Kidney (tissue), 13 donors: ENCODE measurements at regions not wholly inside any gene's neighbourhood (a gene's known extent, or its start where the extent isn't known, plus 50 kb on each side); places are given as distances from the start of the nearest gene placed in this dataset.

Source experiments
- DNase-seq, 5 donors: peaks; one replicate each; pipeline ENCODE4 v3.0.0-alpha.2; 2013 to 2020
- FAIRE-seq: peaks from 2 replicates; lab custom pipeline; 2012; peaks lifted over from hg19 to GRCh38; lab: Jason Lieb, UNC
- H3K27ac ChIP-seq, 2 donors: one replicate each; pipeline ENCODE4 v1.7.0; 2013; ENCODE audit warnings: low read depth in 2 of 2, low read length in 2 of 2, inconsistent platforms in 1 of 2
- H3K27me3 ChIP-seq: one replicate; pipeline ENCODE4 v1.7.1; 2013; ENCODE audit warnings: low read length, inconsistent platforms; ENCODE audit not compliant: control insufficient read depth, insufficient read depth
- H3K36me3 ChIP-seq, 3 donors: one replicate each; pipeline versions ENCODE4 v1.7.0 to v1.7.1; 2013; ENCODE audit warnings: low read length in 3 of 3, control low read depth in 1 of 3, inconsistent platforms in 1 of 3; ENCODE audit not compliant: insufficient read depth in 3 of 3, control insufficient read depth in 2 of 3
- H3K4me1 ChIP-seq, 3 donors: one replicate each; pipeline versions ENCODE4 v1.7.0 to v1.7.1; 2013; ENCODE audit warnings: low read length in 3 of 3, inconsistent platforms in 1 of 3, low read depth in 1 of 3; ENCODE audit not compliant: control insufficient read depth in 2 of 3, insufficient read depth in 2 of 3
- H3K4me3 ChIP-seq, 3 donors: one replicate each; pipeline versions ENCODE4 v1.7.0 to v1.8.1; 2013; ENCODE audit warnings: low read length in 3 of 3, control low read depth in 1 of 3, inconsistent platforms in 1 of 3
- H3K9ac ChIP-seq, 3 donors: one replicate each; pipeline versions ENCODE4 v1.7.0 to v1.7.1; 2013; ENCODE audit warnings: low read length in 3 of 3, control low read depth in 1 of 3, inconsistent platforms in 1 of 3
- H3K9me3 ChIP-seq, 3 donors: one replicate each; pipeline versions ENCODE4 v1.7.0 to v1.7.1; 2013; ENCODE audit warnings: low read length in 3 of 3, control low read depth in 1 of 3, inconsistent platforms in 1 of 3; ENCODE audit not compliant: control insufficient read depth in 2 of 3, insufficient read depth in 1 of 3
- intact Hi-C: fragments of 100-400 bp; cut with DNase I; formaldehyde crosslinking; loops from one replicate; pipeline ENCODE4 v1.11.1; 2022
- TF ChIP-seq, protein P1 (sequence below): IDR thresholded peaks from 3 replicates; pipeline ENCODE4 v1.5.1; 2012; ENCODE audit warnings: mild to moderate bottlenecking, moderate library complexity, borderline replicate concordance; ENCODE audit not compliant: insufficient read depth; ENCODE audit errors: extremely low read depth
- donor health status: control.
- donor health status: control.
- donor health status: control.
- donor health status: control.
- donor health status: control.
- donor health status: DM: yes; HTN: yes; CAD: no.
- donor health status: Normal renal cell carcinoma (clear cell type).

DNA sequence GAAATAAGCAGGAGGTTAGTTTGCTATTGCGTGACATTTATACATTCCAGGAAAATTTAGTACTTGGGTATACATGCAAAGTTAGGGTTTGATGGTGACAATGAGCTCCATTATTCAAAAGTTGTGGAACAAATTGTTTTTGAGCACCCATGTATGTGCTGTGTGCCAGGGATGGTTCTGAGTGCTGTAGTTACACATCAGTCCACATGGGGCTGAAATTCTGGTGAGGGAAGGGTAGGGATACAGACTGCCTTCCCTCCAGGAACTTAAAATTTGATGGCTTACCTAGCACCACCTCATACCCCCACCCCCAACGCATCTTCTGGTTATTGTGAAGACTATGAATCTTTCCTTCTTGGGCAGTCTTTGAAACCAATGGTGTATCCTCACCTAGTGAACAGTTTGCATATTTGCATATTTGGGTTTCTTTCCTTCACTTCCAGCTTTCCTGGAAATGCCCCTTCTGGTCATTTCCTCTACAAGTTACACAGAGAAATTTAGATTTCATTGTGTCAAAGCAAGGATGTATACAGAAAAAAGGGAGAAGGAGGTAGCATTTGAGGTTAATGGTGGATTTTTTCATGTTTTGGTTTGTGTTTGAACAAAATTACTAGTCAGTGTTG, 222.0 kb upstream of the IL12A start:
- Histone ChIP-seq H3K4me1 (peaks cover 0 to 12% (median 11%) of the 10 kb centered on the region in 3 donors), H3K9ac (peak overlapping the region in 1 of 3 donors; percentile 2), H3K36me3 (no peaks in the 10 kb centered on the region), H3K27me3 (no peaks in the 10 kb centered on the region), H3K27ac (no peak overlapping the region), H3K4me3 (peak overlapping the region in 2 of 3 donors; percentile 76 to 78), H3K9me3 (no peaks in the 10 kb centered on the region)
- peak in 1 of 5 donors; percentile 36 for DNase-seq
- TF ChIP-seq, protein P1, sequence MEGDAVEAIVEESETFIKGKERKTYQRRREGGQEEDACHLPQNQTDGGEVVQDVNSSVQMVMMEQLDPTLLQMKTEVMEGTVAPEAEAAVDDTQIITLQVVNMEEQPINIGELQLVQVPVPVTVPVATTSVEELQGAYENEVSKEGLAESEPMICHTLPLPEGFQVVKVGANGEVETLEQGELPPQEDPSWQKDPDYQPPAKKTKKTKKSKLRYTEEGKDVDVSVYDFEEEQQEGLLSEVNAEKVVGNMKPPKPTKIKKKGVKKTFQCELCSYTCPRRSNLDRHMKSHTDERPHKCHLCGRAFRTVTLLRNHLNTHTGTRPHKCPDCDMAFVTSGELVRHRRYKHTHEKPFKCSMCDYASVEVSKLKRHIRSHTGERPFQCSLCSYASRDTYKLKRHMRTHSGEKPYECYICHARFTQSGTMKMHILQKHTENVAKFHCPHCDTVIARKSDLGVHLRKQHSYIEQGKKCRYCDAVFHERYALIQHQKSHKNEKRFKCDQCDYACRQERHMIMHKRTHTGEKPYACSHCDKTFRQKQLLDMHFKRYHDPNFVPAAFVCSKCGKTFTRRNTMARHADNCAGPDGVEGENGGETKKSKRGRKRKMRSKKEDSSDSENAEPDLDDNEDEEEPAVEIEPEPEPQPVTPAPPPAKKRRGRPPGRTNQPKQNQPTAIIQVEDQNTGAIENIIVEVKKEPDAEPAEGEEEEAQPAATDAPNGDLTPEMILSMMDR, result no peak
- FAIRE-seq, result no peak
- intact Hi-C loops, result no loop called here

DNA sequence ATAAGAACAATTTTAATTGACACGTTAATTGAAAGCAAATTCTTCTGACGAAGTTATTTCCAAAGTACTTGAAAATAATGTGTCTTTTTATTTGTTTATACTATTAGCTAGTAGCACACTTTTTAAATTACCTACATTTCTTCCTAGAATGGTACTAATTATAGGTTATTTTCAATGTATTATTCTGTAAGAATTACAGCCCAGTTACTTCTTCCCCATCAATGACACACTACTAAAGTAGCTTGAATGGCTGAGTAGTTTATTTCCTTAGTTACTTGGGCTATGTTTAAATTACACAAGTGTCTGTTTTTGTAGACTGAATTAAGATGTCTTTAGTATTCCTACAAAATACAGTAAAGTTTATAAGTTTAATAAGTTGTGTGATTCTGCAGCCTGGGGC, 217.6 kb upstream of the IL12A start:
- DNase-seq, result no peak
- no peaks in the 10 kb centered on the region for H3K36me3 ChIP-seq
- no peaks in the 10 kb centered on the region for H3K9me3 ChIP-seq
- no peak overlapping the region for H3K4me3 ChIP-seq
- intact Hi-C loops, result no loop called here
- H3K27me3 ChIP-seq, result no peaks in the 10 kb centered on the region
- H3K9ac ChIP-seq, result no peak overlapping the region
- H3K4me1 ChIP-seq, result peaks cover 0 to 6% (median 0%) of the 10 kb centered on the region in 3 donors
- TF ChIP-seq, protein P1, result no peak
- FAIRE-seq, result peak; percentile 17
- no peak overlapping the region for H3K27ac ChIP-seq

DNA sequence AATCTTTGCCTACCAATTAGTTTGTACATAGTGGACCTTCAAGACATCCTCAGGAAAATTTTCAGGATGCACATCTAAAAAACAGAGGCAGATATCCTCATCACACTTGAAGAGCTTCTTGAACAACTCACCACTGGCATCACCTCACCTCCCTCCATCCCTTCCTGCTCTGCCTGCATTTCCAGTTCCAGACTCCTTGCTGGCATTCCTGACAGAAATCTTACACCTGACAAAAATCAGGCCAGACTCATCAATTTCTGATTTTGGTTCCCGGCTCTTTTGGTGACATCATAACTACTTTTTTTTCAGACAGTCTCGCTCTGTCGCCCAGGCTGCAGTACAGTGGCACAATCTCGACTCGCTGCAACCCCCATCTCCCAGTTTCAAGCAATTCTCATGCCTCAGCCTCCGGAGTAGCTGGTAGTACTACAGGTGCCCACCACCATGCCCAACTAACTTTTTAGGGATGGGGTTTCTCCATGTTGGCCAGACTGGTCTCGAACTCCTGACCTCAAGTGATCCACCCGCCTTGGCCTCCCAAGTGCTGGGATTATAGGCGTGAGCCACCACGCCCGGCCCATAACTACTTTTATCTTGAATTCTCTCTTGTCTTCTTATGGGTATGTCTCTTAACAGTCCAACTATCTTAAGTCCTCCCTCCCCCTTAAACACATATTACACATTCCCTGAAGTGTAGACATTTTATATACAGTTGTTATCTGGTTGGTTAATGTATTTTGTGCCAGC, 216.6 kb upstream of the IL12A start:
- intact Hi-C loops, result no loop called here
- Histone ChIP-seq H3K9ac (no peak overlapping the region), H3K36me3 (no peaks in the 10 kb centered on the region), H3K27ac (no peak overlapping the region), H3K4me3 (no peak overlapping the region), H3K9me3 (no peaks in the 10 kb centered on the region), H3K27me3 (no peaks in the 10 kb centered on the region), H3K4me1 (peaks cover 0 to 3% (median 0%) of the 10 kb centered on the region in 3 donors)
- FAIRE-seq (no peak), DNase-seq (no peak)
- TF ChIP-seq, protein P1, result no peak
